OCI-LY7 (cell line): ENCODE measurements at regions not wholly inside any gene's neighbourhood (a gene's known extent, or its start where the extent isn't known, plus 50 kb on each side); places are given as distances from the start of the nearest gene placed in this dataset.

Source experiments
- BruUV-seq: library from RNA; stranded (reverse); fragments of 400-500 nt; replicated peaks from 2 replicates; lab custom pipeline; 2021; lab: Mats Ljungman, UMichigan
- CTCF ChIA-PET: fragments of 300-600 bp; sonication (Branson Sonifier 250); formaldehyde crosslinking; loops from one replicate; lab custom pipeline; 2022; ENCODE audit warnings: antibody characterized with exemption; ENCODE audit not compliant: unreplicated experiment; lab: Charles Lee
- POLR2A ChIA-PET: fragments of 300-600 bp; sonication (Branson Sonifier 250); formaldehyde crosslinking; loops from one replicate; lab custom pipeline; 2022; ENCODE audit warnings: antibody characterized with exemption; lab: Charles Lee
- DNase-seq: peaks from one replicate; pipeline ENCODE4 v3.0.0-alpha.2; 2015; ENCODE audit warnings: low spot score
- H2AFZ ChIP-seq: fragments of 200-600 bp; sonication (generic), shearing (Covaris generic); 2 replicates; pipeline ENCODE4 v1.6.1; 2014; ENCODE audit warnings: mild to moderate bottlenecking, antibody characterized with exemption, low read length, moderate library complexity
- H3K27ac ChIP-seq: fragments of 200-600 bp; sonication (generic); 2 replicates; pipeline ENCODE4 v1.5.1; 2014; ENCODE audit warnings: mixed run types, low read depth, mild to moderate bottlenecking, moderate library complexity, low read length, inconsistent platforms; ENCODE audit not compliant: poor library complexity, severe bottlenecking
- H3K36me3 ChIP-seq: fragments of 200-600 bp; sonication (generic); 2 replicates; pipeline ENCODE4 v1.6.1; 2014; ENCODE audit warnings: mild to moderate bottlenecking, antibody characterized with exemption, low read length, moderate library complexity, mixed read lengths; ENCODE audit not compliant: insufficient read depth
- H3K4me1 ChIP-seq: fragments of 200-600 bp; sonication (generic); 2 replicates; pipeline ENCODE4 v1.5.1; 2014; ENCODE audit warnings: mild to moderate bottlenecking, low read length; ENCODE audit not compliant: insufficient read depth, poor library complexity, severe bottlenecking
- H3K4me2 ChIP-seq: fragments of 200-600 bp; sonication (generic); 2 replicates; pipeline ENCODE4 v1.6.1; 2014; ENCODE audit warnings: mild to moderate bottlenecking, low read length
- H3K4me3 ChIP-seq: fragments of 200-600 bp; sonication (generic); 2 replicates; pipeline ENCODE4 v1.5.1; 2014; ENCODE audit warnings: mild to moderate bottlenecking, low read depth, low read length; ENCODE audit not compliant: poor library complexity, severe bottlenecking
- H3K79me2 ChIP-seq: fragments of 200-600 bp; sonication (generic); 2 replicates; pipeline ENCODE4 v1.6.1; 2016; ENCODE audit warnings: low read depth, mild to moderate bottlenecking, low read length, moderate library complexity, mixed read lengths; ENCODE audit not compliant: insufficient read depth
- H3K9me2 ChIP-seq: fragments of 200-600 bp; sonication (generic); 2 replicates; pipeline ENCODE4 v1.6.1; 2016; ENCODE audit warnings: mild to moderate bottlenecking, low read length, mixed read lengths; ENCODE audit not compliant: insufficient read depth
- H3K9me3 ChIP-seq: fragments of 200-600 bp; sonication (generic); 2 replicates; pipeline ENCODE4 v1.6.1; 2014; ENCODE audit warnings: mild to moderate bottlenecking, mixed run types, low read length, mixed read lengths
- H4K20me1 ChIP-seq: fragments of 200-600 bp; sonication (generic); 2 replicates; pipeline ENCODE4 v1.6.1; 2014; ENCODE audit warnings: mild to moderate bottlenecking, antibody characterized with exemption, low read length, moderate library complexity, mixed read lengths; ENCODE audit not compliant: insufficient read depth
- CTCF ChIP-seq: fragments of 200-600 bp; sonication (generic); conservative IDR thresholded peaks from 2 replicates; pipeline ENCODE4 v1.5.1; 2014; ENCODE audit warnings: mild to moderate bottlenecking, antibody characterized with exemption, low read length, moderate library complexity, mixed read lengths
- EZH2phosphoT487 ChIP-seq: fragments of 200-600 bp; sonication (generic); IDR thresholded peaks from 2 replicates; pipeline ENCODE4 v1.6.1; 2018; ENCODE audit warnings: low read depth, borderline replicate concordance, mild to moderate bottlenecking, mixed run types, antibody characterized with exemption, low read length, moderate library complexity, mixed read lengths
- intact Hi-C: fragments of 100-400 bp; cut with micrococcal nuclease; formaldehyde crosslinking; loops from one replicate; pipeline ENCODE4 v1.10.0; 2022; ENCODE audit not compliant: unreplicated experiment

GRCh38 chr18:55775972-55776371, 188.0 kb upstream of the TCF4 start:
- TF ChIP-seq EZH2phosphoT487: no peak
- TF ChIP-seq CTCF: no peak
- ChIA-PET CTCF (no interaction called here), POLR2A (interaction anchor here (0.7 kb wide), 1 partner anchor 327 kb away, joined by 3 read pairs; no protein-coding TSS in a partner anchor)
- intact Hi-C loops: no loop called here
- Histone ChIP-seq H3K79me2 (no peaks in the 10 kb centered on the region), H4K20me1 (no peaks in the 10 kb centered on the region), H3K9me2 (no peaks in the 10 kb centered on the region), H3K4me1 (peaks cover 12% of the 10 kb centered on the region), H3K9me3 (no peaks in the 10 kb centered on the region), H2AFZ (no peak overlapping the region), H3K36me3 (no peaks in the 10 kb centered on the region), H3K4me3 (no peak overlapping the region), H3K27ac (no peak overlapping the region), H3K4me2 (no peak overlapping the region)
- no TSS peak for BruUV-seq
- DNase-seq: no peak

GRCh38 chr18:55774505-55774904, 186.5 kb upstream of the TCF4 start:
- intact Hi-C loops: no loop called here
- no peaks in the 10 kb centered on the region for H3K9me2 ChIP-seq
- H4K20me1 ChIP-seq: no peaks in the 10 kb centered on the region
- no peak for TF ChIP-seq EZH2phosphoT487
- no peak for TF ChIP-seq CTCF
- no peaks in the 10 kb centered on the region for H3K9me3 ChIP-seq
- H3K36me3 ChIP-seq: no peaks in the 10 kb centered on the region
- H2AFZ ChIP-seq: no peak overlapping the region
- H3K4me1 ChIP-seq: peaks cover 5% of the 10 kb centered on the region
- H3K4me3 ChIP-seq: no peak overlapping the region
- H3K79me2 ChIP-seq: no peaks in the 10 kb centered on the region
- ChIA-PET POLR2A (no interaction called here), CTCF (no interaction called here)
- DNase-seq: no peak
- no TSS peak for BruUV-seq
- no peak overlapping the region for H3K27ac ChIP-seq
- H3K4me2 ChIP-seq: no peak overlapping the region

- no peak overlapping the region for H3K4me2 ChIP-seq
- no TSS peak for BruUV-seq
These were observed 180.3 kb upstream of the TCF4 start for GRCh38 chr18:55768255-55768654.

More at GRCh38 chr18:55768255-55768654, 180.3 kb upstream of the TCF4 start:
- Histone ChIP-seq H4K20me1 (no peaks in the 10 kb centered on the region), H3K4me1 (no peaks in the 10 kb centered on the region), H3K4me3 (no peak overlapping the region), H3K36me3 (no peaks in the 10 kb centered on the region), H3K79me2 (no peaks in the 10 kb centered on the region), H3K9me2 (no peaks in the 10 kb centered on the region), H2AFZ (no peak overlapping the region), H3K9me3 (no peaks in the 10 kb centered on the region), H3K27ac (no peak overlapping the region)
- POLR2A ChIA-PET: interaction anchor here (0.7 kb wide), 1 partner anchor 10 kb away, joined by 3 read pairs; no protein-coding TSS in a partner anchor
- DNase-seq: no peak
- CTCF ChIA-PET: no interaction called here
- no peak for TF ChIP-seq EZH2phosphoT487
- TF ChIP-seq CTCF: no peak
- intact Hi-C loops: no loop called here
